Liver (tissue), 8 donors: ENCODE measurements at regions not wholly inside any gene's neighbourhood (a gene's known extent, or its start where the extent isn't known, plus 50 kb on each side); places are given as distances from the start of the nearest gene placed in this dataset.

ENCODE experiments used
- DNase-seq: peaks from one replicate; pipeline ENCODE4 v3.0.0-alpha.2; 2017; ENCODE audit warnings: low spot score
- H3K27ac ChIP-seq, 2 donors: one replicate each; pipeline ENCODE4 v1.7.0; 2013; ENCODE audit warnings: inconsistent platforms in 2 of 2, low read length in 2 of 2, control low read depth in 1 of 2, low read depth in 1 of 2, mild to moderate bottlenecking in 1 of 2
- H3K27me3 ChIP-seq, 4 donors: one replicate each; pipeline versions ENCODE4 v1.6.1 to v1.7.0; 2013; ENCODE audit warnings: low read length in 3 of 4, inconsistent platforms in 1 of 4, mild to moderate bottlenecking in 1 of 4, moderate library complexity in 1 of 4; ENCODE audit not compliant: control insufficient read depth in 4 of 4, insufficient read depth in 4 of 4
- H3K36me3 ChIP-seq, 4 donors: one replicate each; pipeline versions ENCODE4 v1.6.1 to v1.7.0; 2013; ENCODE audit warnings: low read length in 3 of 4, mild to moderate bottlenecking in 3 of 4, low read depth in 1 of 4, moderate library complexity in 1 of 4; ENCODE audit not compliant: control insufficient read depth in 4 of 4, insufficient read depth in 3 of 4
- H3K4me1 ChIP-seq, 4 donors: one replicate each; pipeline versions ENCODE4 v1.6.1 to v1.7.0; 2013; ENCODE audit warnings: low read length in 3 of 4, mild to moderate bottlenecking in 3 of 4, moderate library complexity in 1 of 4; ENCODE audit not compliant: control insufficient read depth in 4 of 4, insufficient read depth in 4 of 4
- H3K4me3 ChIP-seq, 3 donors: one replicate each; pipeline versions ENCODE4 v1.6.1 to v1.7.0; 2013; ENCODE audit warnings: low read length in 3 of 3, control low read depth in 1 of 3, low read depth in 1 of 3, mild to moderate bottlenecking in 1 of 3
- H3K9ac ChIP-seq, 2 donors: one replicate each; pipeline ENCODE4 v1.7.0; 2013; ENCODE audit warnings: low read length in 2 of 2, mild to moderate bottlenecking in 2 of 2, moderate library complexity in 2 of 2, control low read depth in 1 of 2, low read depth in 1 of 2
- H3K9me3 ChIP-seq, 4 donors: one replicate each; pipeline versions ENCODE4 v1.6.1 to v1.7.0; 2013; ENCODE audit warnings: low read length in 3 of 4; ENCODE audit not compliant: control insufficient read depth in 4 of 4
- EGR1 ChIP-seq, 2 donors: IDR thresholded peaks; 2 replicates each; pipeline ENCODE4 v1.6.1; 2016 to 2018; ENCODE audit warnings: antibody characterized with exemption in 2 of 2, low read depth in 2 of 2
- FOXA1 ChIP-seq: IDR thresholded peaks from 2 replicates; pipeline ENCODE4 v1.6.1; 2016; ENCODE audit warnings: antibody characterized with exemption
- FOXA2 ChIP-seq: IDR thresholded peaks from 2 replicates; pipeline ENCODE4 v1.6.1; 2016; ENCODE audit warnings: antibody characterized with exemption
- GABPA ChIP-seq, 2 donors: IDR thresholded peaks in 1 of 2; conservative IDR thresholded peaks in 1 of 2; 2 replicates each; pipeline ENCODE4 v1.6.1; 2016; ENCODE audit warnings: antibody characterized with exemption in 2 of 2, mild to moderate bottlenecking in 1 of 2, moderate library complexity in 1 of 2
- HNF4A ChIP-seq, 2 donors: conservative IDR thresholded peaks; 2 replicates each; pipeline ENCODE4 v1.6.1; 2016; ENCODE audit warnings: antibody characterized with exemption in 2 of 2, mild to moderate bottlenecking in 2 of 2
- HNF4G ChIP-seq: IDR thresholded peaks from 2 replicates; pipeline ENCODE4 v1.6.1; 2016; ENCODE audit warnings: antibody characterized with exemption
- JUND ChIP-seq, 2 donors: IDR thresholded peaks; 2 replicates each; pipeline ENCODE4 v1.6.1; 2016; ENCODE audit warnings: antibody characterized with exemption in 2 of 2
- NR2F2 ChIP-seq: IDR thresholded peaks from 2 replicates; pipeline ENCODE4 v1.6.1; 2016; ENCODE audit warnings: antibody characterized with exemption
- RAD21 ChIP-seq, 2 donors: IDR thresholded peaks; 2 replicates each; pipeline ENCODE4 v1.6.1; 2016; ENCODE audit warnings: antibody characterized with exemption in 2 of 2, mild to moderate bottlenecking in 2 of 2
- RXRA ChIP-seq, 2 donors: IDR thresholded peaks; 2 replicates each; pipeline ENCODE4 v1.6.1; 2017 to 2018; ENCODE audit warnings: antibody characterized with exemption in 2 of 2, mild to moderate bottlenecking in 1 of 2
- SP1 ChIP-seq: IDR thresholded peaks from 2 replicates; pipeline ENCODE4 v1.6.1; 2018; ENCODE audit warnings: antibody characterized with exemption, mild to moderate bottlenecking
- TAF1 ChIP-seq: conservative IDR thresholded peaks from 2 replicates; pipeline ENCODE4 v1.6.1; 2016; ENCODE audit warnings: antibody characterized with exemption, mild to moderate bottlenecking
- WGBS: extraction: QIAGEN DNeasy Blood & Tissue Kit; methylation state at CpG from one replicate; pipeline ENCODE4 v1.1.7; 2013; 5-methylcytosine and 5-hydroxymethylcytosine counted together
- TF ChIP-seq, protein P1 (sequence below): IDR thresholded peaks from 2 replicates; pipeline ENCODE4 v1.6.1; 2016; ENCODE audit warnings: antibody characterized with exemption
- TF ChIP-seq, protein P2 (sequence below): IDR thresholded peaks from 2 replicates; pipeline ENCODE4 v1.6.1; 2016; ENCODE audit warnings: antibody characterized with exemption
- TF ChIP-seq, protein P3 (sequence below): fragments of 150-350 bp; IDR thresholded peaks from 2 replicates; pipeline ENCODE4 v1.5.1; 2017; ENCODE audit warnings: improper control_type of control experiment, low read depth, low read length; ENCODE audit not compliant: missing input control
- TF ChIP-seq, protein P4 (sequence below): IDR thresholded peaks from 2 replicates; pipeline ENCODE4 v1.6.1; 2016; ENCODE audit warnings: antibody characterized with exemption
- TF ChIP-seq, protein P5 (sequence below): IDR thresholded peaks from 2 replicates; pipeline ENCODE4 v1.6.1; 2016; ENCODE audit warnings: antibody characterized with exemption, mild to moderate bottlenecking
- donor health status: healthy.
- donor health status: healthy.
- donor health status: healthy.
- donor health status: healthy.
- donor health status: healthy.

DNA sequence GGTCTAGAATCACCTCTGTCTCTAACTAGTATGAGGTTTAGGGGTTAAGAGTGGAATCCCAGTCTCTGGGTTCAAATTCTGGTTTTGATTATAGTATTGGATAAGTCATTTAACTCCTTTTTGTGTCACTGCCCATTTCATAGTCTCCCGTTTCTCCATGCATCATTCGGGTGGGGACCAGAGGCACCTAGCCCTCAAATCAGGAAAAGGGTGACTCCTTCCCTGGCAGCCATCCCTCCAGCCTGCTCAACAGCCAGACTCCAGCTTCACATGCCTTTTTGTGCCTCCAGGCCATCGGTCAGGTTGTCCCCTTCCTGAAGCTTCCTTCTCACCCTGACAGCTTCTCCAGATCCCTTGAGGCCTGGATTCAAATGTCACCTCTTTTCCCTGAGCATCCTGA lies 139.8 kb downstream of the DHX35 start:
- WGBS, result 81% methylated on average over 3 of the region's 3 CpGs
- DNase-seq, result no peak
- H3K27me3 ChIP-seq, result peaks cover 0 to 5% (median 0%) of the 10 kb centered on the region in 4 donors

DNA sequence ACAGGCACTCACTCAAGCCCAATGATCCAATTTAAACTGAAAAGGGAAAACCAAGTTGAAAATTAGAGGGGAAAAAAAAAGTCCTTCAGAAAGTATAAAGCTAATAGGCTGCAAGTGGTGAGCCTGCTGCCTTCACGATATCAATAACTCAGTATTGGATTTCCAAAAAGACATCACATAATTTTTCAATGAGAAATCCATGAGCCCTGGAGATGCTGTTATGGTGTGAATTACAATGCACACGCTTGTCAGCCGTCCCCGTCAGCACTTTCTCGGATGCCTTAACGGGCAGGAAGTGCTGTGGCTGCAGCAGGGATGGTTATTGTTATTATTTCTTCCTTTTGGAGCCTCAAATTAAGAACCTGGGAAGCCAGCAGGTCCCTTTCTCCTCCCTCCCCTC lies 138.5 kb downstream of the DHX35 start:
- Histone ChIP-seq H3K27ac (no peak overlapping the region), H3K27me3 (peaks cover 0 to 5% (median 0%) of the 10 kb centered on the region in 4 donors), H3K9me3 (peaks cover 0 to 3% (median 0%) of the 10 kb centered on the region in 4 donors), H3K4me1 (no peaks in the 10 kb centered on the region), H3K4me3 (no peak overlapping the region), H3K36me3 (no peaks in the 10 kb centered on the region), H3K9ac (no peak overlapping the region)
- 51% methylated on average over 6 of the region's 6 CpGs for WGBS
- no peak for DNase-seq
- TF ChIP-seq SP1 (no peak), HNF4A (conservative IDR thresholded peaks at IDR 0.05) (no peak), FOXA2 (no peak), GABPA (IDR thresholded peaks at IDR 0.05 in 1 of 2, conservative IDR thresholded peaks at IDR 0.05 in 1 of 2) (no peak), HNF4G (no peak), JUND (IDR thresholded peaks at IDR 0.05) (no peak), RXRA (IDR thresholded peaks at IDR 0.05) (no peak), EGR1 (IDR thresholded peaks at IDR 0.05; ENCODE audit: low read depth in 2 of 2) (no peak), RAD21 (IDR thresholded peaks at IDR 0.05) (no peak), FOXA1 (no peak), NR2F2 (no peak), TAF1 (no peak)
- TF ChIP-seq, protein P1, sequence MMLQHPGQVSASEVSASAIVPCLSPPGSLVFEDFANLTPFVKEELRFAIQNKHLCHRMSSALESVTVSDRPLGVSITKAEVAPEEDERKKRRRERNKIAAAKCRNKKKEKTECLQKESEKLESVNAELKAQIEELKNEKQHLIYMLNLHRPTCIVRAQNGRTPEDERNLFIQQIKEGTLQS, result no peak
- TF ChIP-seq, protein P2, sequence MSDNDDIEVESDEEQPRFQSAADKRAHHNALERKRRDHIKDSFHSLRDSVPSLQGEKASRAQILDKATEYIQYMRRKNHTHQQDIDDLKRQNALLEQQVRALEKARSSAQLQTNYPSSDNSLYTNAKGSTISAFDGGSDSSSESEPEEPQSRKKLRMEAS, result no peak
- TF ChIP-seq, protein P3, sequence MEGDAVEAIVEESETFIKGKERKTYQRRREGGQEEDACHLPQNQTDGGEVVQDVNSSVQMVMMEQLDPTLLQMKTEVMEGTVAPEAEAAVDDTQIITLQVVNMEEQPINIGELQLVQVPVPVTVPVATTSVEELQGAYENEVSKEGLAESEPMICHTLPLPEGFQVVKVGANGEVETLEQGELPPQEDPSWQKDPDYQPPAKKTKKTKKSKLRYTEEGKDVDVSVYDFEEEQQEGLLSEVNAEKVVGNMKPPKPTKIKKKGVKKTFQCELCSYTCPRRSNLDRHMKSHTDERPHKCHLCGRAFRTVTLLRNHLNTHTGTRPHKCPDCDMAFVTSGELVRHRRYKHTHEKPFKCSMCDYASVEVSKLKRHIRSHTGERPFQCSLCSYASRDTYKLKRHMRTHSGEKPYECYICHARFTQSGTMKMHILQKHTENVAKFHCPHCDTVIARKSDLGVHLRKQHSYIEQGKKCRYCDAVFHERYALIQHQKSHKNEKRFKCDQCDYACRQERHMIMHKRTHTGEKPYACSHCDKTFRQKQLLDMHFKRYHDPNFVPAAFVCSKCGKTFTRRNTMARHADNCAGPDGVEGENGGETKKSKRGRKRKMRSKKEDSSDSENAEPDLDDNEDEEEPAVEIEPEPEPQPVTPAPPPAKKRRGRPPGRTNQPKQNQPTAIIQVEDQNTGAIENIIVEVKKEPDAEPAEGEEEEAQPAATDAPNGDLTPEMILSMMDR, result no peak
- TF ChIP-seq, protein P4, sequence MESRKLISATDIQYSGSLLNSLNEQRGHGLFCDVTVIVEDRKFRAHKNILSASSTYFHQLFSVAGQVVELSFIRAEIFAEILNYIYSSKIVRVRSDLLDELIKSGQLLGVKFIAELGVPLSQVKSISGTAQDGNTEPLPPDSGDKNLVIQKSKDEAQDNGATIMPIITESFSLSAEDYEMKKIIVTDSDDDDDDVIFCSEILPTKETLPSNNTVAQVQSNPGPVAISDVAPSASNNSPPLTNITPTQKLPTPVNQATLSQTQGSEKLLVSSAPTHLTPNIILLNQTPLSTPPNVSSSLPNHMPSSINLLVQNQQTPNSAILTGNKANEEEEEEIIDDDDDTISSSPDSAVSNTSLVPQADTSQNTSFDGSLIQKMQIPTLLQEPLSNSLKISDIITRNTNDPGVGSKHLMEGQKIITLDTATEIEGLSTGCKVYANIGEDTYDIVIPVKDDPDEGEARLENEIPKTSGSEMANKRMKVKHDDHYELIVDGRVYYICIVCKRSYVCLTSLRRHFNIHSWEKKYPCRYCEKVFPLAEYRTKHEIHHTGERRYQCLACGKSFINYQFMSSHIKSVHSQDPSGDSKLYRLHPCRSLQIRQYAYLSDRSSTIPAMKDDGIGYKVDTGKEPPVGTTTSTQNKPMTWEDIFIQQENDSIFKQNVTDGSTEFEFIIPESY, result no peak

More for the DNA sequence above, 139.8 kb downstream of the DHX35 start:
- H3K36me3 ChIP-seq, result no peaks in the 10 kb centered on the region
- no peak overlapping the region for H3K4me3 ChIP-seq
- H3K9me3 ChIP-seq, result peaks cover 0 to 3% (median 0%) of the 10 kb centered on the region in 4 donors
- no peak overlapping the region for H3K27ac ChIP-seq
- H3K4me1 ChIP-seq, result no peaks in the 10 kb centered on the region
- TF ChIP-seq EGR1 (IDR thresholded peaks at IDR 0.05; ENCODE audit: low read depth in 2 of 2) (no peak), SP1 (no peak), NR2F2 (no peak)
- TF ChIP-seq, protein P3, result no peak
- TF ChIP-seq, protein P5, sequence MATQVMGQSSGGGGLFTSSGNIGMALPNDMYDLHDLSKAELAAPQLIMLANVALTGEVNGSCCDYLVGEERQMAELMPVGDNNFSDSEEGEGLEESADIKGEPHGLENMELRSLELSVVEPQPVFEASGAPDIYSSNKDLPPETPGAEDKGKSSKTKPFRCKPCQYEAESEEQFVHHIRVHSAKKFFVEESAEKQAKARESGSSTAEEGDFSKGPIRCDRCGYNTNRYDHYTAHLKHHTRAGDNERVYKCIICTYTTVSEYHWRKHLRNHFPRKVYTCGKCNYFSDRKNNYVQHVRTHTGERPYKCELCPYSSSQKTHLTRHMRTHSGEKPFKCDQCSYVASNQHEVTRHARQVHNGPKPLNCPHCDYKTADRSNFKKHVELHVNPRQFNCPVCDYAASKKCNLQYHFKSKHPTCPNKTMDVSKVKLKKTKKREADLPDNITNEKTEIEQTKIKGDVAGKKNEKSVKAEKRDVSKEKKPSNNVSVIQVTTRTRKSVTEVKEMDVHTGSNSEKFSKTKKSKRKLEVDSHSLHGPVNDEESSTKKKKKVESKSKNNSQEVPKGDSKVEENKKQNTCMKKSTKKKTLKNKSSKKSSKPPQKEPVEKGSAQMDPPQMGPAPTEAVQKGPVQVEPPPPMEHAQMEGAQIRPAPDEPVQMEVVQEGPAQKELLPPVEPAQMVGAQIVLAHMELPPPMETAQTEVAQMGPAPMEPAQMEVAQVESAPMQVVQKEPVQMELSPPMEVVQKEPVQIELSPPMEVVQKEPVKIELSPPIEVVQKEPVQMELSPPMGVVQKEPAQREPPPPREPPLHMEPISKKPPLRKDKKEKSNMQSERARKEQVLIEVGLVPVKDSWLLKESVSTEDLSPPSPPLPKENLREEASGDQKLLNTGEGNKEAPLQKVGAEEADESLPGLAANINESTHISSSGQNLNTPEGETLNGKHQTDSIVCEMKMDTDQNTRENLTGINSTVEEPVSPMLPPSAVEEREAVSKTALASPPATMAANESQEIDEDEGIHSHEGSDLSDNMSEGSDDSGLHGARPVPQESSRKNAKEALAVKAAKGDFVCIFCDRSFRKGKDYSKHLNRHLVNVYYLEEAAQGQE, result no peak
- TF ChIP-seq, protein P2, result no peak
- H3K9ac ChIP-seq, result no peak overlapping the region
